Breast epithelium (tissue), 3 donors: ENCODE measurements at regions not wholly inside any gene's neighbourhood (a gene's known extent, or its start where the extent isn't known, plus 50 kb on each side); places are given as distances from the start of the nearest gene placed in this dataset.
"Not testable (repeated sequence)": the region's sequence is repeated elsewhere in the genome, so short reads cannot be mapped to it uniquely, and the experiment has no call there.

Experiments used
- CTCF ChIP-seq, 3 donors: fragments of 450-650 bp; IDR thresholded peaks; one replicate each; pipeline ENCODE4 v1.5.1; 2016 to 2017; ENCODE audit warnings: antibody characterized with exemption in 3 of 3, mild to moderate bottlenecking in 3 of 3, moderate library complexity in 3 of 3
- POLR2A ChIP-seq: fragments of 450-650 bp; IDR thresholded peaks from one replicate; pipeline ENCODE4 v1.6.1; 2016; ENCODE audit warnings: antibody characterized with exemption, mild to moderate bottlenecking, moderate library complexity

GRCh38 chr14:42482345-42482971, 875.8 kb downstream of the LRFN5 start:
- TF ChIP-seq CTCF (IDR thresholded peaks at IDR 0.05); POLR2A: not testable (repeated sequence)
